NT2/D1 (cell line): ENCODE measurements at regions not wholly inside any gene's neighbourhood (a gene's known extent, or its start where the extent isn't known, plus 50 kb on each side); places are given as distances from the start of the nearest gene placed in this dataset.

Experiments
- SUZ12 ChIP-seq: IDR thresholded peaks from 2 replicates; pipeline ENCODE4 v1.6.1; 2011; ENCODE audit not compliant: insufficient read length, insufficient read depth; ENCODE audit errors: extremely low read depth
- ZNF274 ChIP-seq: IDR thresholded peaks from 2 replicates; pipeline ENCODE4 v1.6.1; 2011; ENCODE audit warnings: mild to moderate bottlenecking, low read depth, low read length

GRCh38 chr16:51849715-51850114, 697.2 kb downstream of the TOX3 start:
- TF ChIP-seq ZNF274 (no peak), SUZ12 (no peak)
